Endothelial cell of umbilical vein (primary cell): ENCODE measurements at regions not wholly inside any gene's neighbourhood (a gene's known extent, or its start where the extent isn't known, plus 50 kb on each side); places are given as distances from the start of the nearest gene placed in this dataset.

Source experiments
- BruUV-seq: library from RNA; stranded (reverse); fragments of 400-500 nt; replicated peaks from 2 replicates; lab custom pipeline; 2021; lab: Mats Ljungman, UMichigan
- CTCF ChIA-PET: fragments of 300-600, 350-600 bp; sonication (Branson Sonifier 250); formaldehyde crosslinking; loops from one replicate; lab custom pipeline; 2021; ENCODE audit warnings: antibody characterized with exemption, inconsistent platforms; lab: Charles Lee
- POLR2A ChIA-PET: fragments of 300-600, 350-600 bp; sonication (Branson Sonifier 250); formaldehyde crosslinking; loops from one replicate; lab custom pipeline; 2021; ENCODE audit warnings: antibody characterized with exemption, inconsistent platforms; lab: Charles Lee
- DNase-seq: peaks from one replicate; pipeline ENCODE4 v3.0.0-alpha.2; 2011; ENCODE audit warnings: low read depth, low spot score
- FAIRE-seq: peaks from 2 replicates; lab custom pipeline; 2011; peaks lifted over from hg19 to GRCh38; lab: Jason Lieb, UNC
- H2AFZ ChIP-seq: 2 replicates; pipeline ENCODE4 v1.6.0; 2012; ENCODE audit warnings: low read depth, low read length, control low read depth, inconsistent platforms
- H3K27ac ChIP-seq: 2 replicates; pipeline ENCODE4 v1.5.1; 2011; ENCODE audit warnings: low read depth, mild to moderate bottlenecking, control low read depth, low read length, moderate library complexity; ENCODE audit not compliant: insufficient read depth
- H3K27me3 ChIP-seq, 2 experiments: 2 replicates each; pipeline versions ENCODE4 v1.6.0 to v1.6.1; 2011; ENCODE audit warnings: low read length in 2 of 2, mixed read lengths in 1 of 2; ENCODE audit not compliant: control insufficient read depth in 2 of 2, insufficient read depth in 2 of 2
- H3K36me3 ChIP-seq, 2 experiments: 2 replicates in 1 of 2; 3 replicates in 1 of 2; pipeline ENCODE4 v1.5.1; 2011; ENCODE audit warnings: low read length in 2 of 2, mild to moderate bottlenecking in 1 of 2, moderate library complexity in 1 of 2; ENCODE audit not compliant: control insufficient read depth in 2 of 2, insufficient read depth in 2 of 2; ENCODE audit errors: extremely low read depth in 1 of 2
- H3K4me1 ChIP-seq: 3 replicates; pipeline ENCODE4 v1.5.1; 2011; ENCODE audit warnings: mild to moderate bottlenecking, low read length; ENCODE audit not compliant: control insufficient read depth, insufficient read depth; ENCODE audit errors: extremely low read depth
- H3K4me2 ChIP-seq: 2 replicates; pipeline ENCODE4 v1.6.1; 2011; ENCODE audit warnings: low read length, control low read depth, mixed read lengths; ENCODE audit not compliant: insufficient read depth
- H3K4me3 ChIP-seq, 3 experiments: fragments of 200-600 bp in 1 of 3; sonication (generic), shearing (Covaris generic) in 1 of 3; replicated peaks in 1 of 3; 2 replicates each; pipeline ENCODE4 v1.5.1; 2011 to 2016; ENCODE audit warnings: control low read depth in 3 of 3, low read length in 3 of 3, mild to moderate bottlenecking in 2 of 3, inconsistent platforms in 1 of 3, low read depth in 1 of 3, moderate library complexity in 1 of 3; ENCODE audit not compliant: insufficient read depth in 1 of 3
- H3K79me2 ChIP-seq: 2 replicates; pipeline ENCODE4 v1.6.0; 2012; ENCODE audit warnings: low read length, inconsistent platforms; ENCODE audit not compliant: control insufficient read depth, insufficient read depth
- H3K9ac ChIP-seq: replicated peaks from 2 replicates; pipeline ENCODE3; 2011; ENCODE audit warnings: low read length, control low read depth; ENCODE audit not compliant: insufficient read depth; ENCODE audit errors: extremely low read depth
- H3K9me1 ChIP-seq: replicated peaks from 3 replicates; pipeline ENCODE4 v1.6.0; 2011; ENCODE audit warnings: mild to moderate bottlenecking, low read length; ENCODE audit not compliant: control insufficient read depth, insufficient read depth; ENCODE audit errors: extremely low read depth
- H3K9me3 ChIP-seq: replicated peaks from 2 replicates; pipeline ENCODE4 v1.5.1; 2012; ENCODE audit warnings: low read length, inconsistent platforms; ENCODE audit not compliant: control insufficient read depth, insufficient read depth
- H4K20me1 ChIP-seq: replicated peaks from 2 replicates; pipeline ENCODE3; 2011; ENCODE audit warnings: mild to moderate bottlenecking, low read length; ENCODE audit not compliant: control insufficient read depth, insufficient read depth; ENCODE audit errors: extremely low read depth
- EZH2 ChIP-seq: IDR thresholded peaks from 2 replicates; pipeline ENCODE4 v1.6.1; 2012; ENCODE audit warnings: borderline replicate concordance, low read depth, mild to moderate bottlenecking, moderate library complexity, low read length, inconsistent platforms; ENCODE audit not compliant: severe bottlenecking
- FOS ChIP-seq: IDR thresholded peaks from 2 replicates; pipeline ENCODE4 v1.6.1; 2011; ENCODE audit warnings: mild to moderate bottlenecking, low read length, moderate library complexity, borderline replicate concordance; ENCODE audit not compliant: insufficient read depth
- GATA2 ChIP-seq: IDR thresholded peaks from 2 replicates; pipeline ENCODE4 v1.7.0; 2011; ENCODE audit warnings: low read depth, mild to moderate bottlenecking, moderate library complexity, mixed read lengths, low read length; ENCODE audit not compliant: insufficient read length, insufficient read depth
- MYC ChIP-seq: IDR thresholded peaks from one replicate; pipeline ENCODE4 v1.6.1; 2011; ENCODE audit warnings: mild to moderate bottlenecking, low read depth, low read length
- POLR2A ChIP-seq: IDR thresholded peaks from 2 replicates; pipeline ENCODE4 v1.6.1; 2012; ENCODE audit warnings: low read depth, mild to moderate bottlenecking, control low read depth, low read length
- POLR2AphosphoS5 ChIP-seq: IDR thresholded peaks from 2 replicates; pipeline ENCODE4 v1.6.1; 2012; ENCODE audit warnings: low read depth, mild to moderate bottlenecking, control low read depth, low read length, moderate library complexity; ENCODE audit not compliant: insufficient read depth
- dilution Hi-C: fragments of 300-500 bp; cut with MboI; formaldehyde crosslinking; loops from one replicate; pipeline ENCODE4 v1.15.0; 2019; ENCODE audit warnings: low sequenced_read_pairs; ENCODE audit not compliant: extremely low pct_ligation_motif_present
- intact Hi-C: fragments of 100-400 bp; cut with micrococcal nuclease; formaldehyde crosslinking; loops from one replicate; pipeline ENCODE4 v1.10.0; 2022
- TF ChIP-seq, protein P1 (sequence below): IDR thresholded peaks from 2 replicates; pipeline ENCODE4 v1.6.1; 2011; ENCODE audit not compliant: insufficient read depth, insufficient read length
- TF ChIP-seq, protein P2 (sequence below), 2 donors: IDR thresholded peaks; 1 replicate in 1 of 2; 2 replicates in 1 of 2; pipeline ENCODE4 v1.5.1; 2011; ENCODE audit warnings: low read length in 2 of 2, mild to moderate bottlenecking in 2 of 2, moderate library complexity in 2 of 2, control low read depth in 1 of 2, inconsistent platforms in 1 of 2, low read depth in 1 of 2; ENCODE audit not compliant: insufficient read depth in 1 of 2; ENCODE audit errors: extremely low read depth in 1 of 2

DNA sequence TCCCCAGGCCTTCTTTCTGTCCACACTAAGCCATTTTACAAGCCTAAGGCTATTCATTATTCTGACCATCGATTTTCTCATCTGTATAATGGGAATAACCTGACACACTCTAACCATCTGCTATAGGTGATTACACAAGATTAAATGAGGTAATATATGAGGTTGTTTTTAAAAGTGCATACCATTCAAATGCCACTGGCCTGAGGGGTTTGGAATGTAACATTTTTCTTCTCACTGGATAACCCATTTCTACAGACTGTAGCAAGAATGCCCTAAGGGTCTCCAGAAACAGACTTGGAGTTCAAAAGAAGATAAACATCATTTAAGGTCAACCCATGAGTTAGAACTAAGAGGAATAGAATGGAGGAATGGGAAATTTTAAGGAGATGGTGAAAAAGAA, 111.7 kb upstream of the SETBP1 start:
- no peaks in the 10 kb centered on the region for H3K9me3 ChIP-seq
- H3K9me1 ChIP-seq: no peaks in the 10 kb centered on the region
- H3K4me3 ChIP-seq: no peak overlapping the region
- H4K20me1 ChIP-seq: no peaks in the 10 kb centered on the region
- no peak overlapping the region for H3K27ac ChIP-seq
- no peaks in the 10 kb centered on the region for H3K4me1 ChIP-seq
- TF ChIP-seq POLR2A: no peak
- TF ChIP-seq EZH2: no peak
- TF ChIP-seq FOS: no peak
- TF ChIP-seq, protein P1, sequence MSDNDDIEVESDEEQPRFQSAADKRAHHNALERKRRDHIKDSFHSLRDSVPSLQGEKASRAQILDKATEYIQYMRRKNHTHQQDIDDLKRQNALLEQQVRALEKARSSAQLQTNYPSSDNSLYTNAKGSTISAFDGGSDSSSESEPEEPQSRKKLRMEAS: no peak
- TF ChIP-seq, protein P2, sequence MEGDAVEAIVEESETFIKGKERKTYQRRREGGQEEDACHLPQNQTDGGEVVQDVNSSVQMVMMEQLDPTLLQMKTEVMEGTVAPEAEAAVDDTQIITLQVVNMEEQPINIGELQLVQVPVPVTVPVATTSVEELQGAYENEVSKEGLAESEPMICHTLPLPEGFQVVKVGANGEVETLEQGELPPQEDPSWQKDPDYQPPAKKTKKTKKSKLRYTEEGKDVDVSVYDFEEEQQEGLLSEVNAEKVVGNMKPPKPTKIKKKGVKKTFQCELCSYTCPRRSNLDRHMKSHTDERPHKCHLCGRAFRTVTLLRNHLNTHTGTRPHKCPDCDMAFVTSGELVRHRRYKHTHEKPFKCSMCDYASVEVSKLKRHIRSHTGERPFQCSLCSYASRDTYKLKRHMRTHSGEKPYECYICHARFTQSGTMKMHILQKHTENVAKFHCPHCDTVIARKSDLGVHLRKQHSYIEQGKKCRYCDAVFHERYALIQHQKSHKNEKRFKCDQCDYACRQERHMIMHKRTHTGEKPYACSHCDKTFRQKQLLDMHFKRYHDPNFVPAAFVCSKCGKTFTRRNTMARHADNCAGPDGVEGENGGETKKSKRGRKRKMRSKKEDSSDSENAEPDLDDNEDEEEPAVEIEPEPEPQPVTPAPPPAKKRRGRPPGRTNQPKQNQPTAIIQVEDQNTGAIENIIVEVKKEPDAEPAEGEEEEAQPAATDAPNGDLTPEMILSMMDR (IDR thresholded peaks at IDR 0.05; ENCODE audit: extremely low read depth in 1 of 2, insufficient read depth in 1 of 2, low read depth in 1 of 2, low read length in 2 of 2): no peak
- no peak for TF ChIP-seq MYC
- no peak for TF ChIP-seq POLR2AphosphoS5
- no peak for TF ChIP-seq GATA2
- no peak overlapping the region for H2AFZ ChIP-seq
- no TSS peak for BruUV-seq
- DNase-seq: no peak
- H3K9ac ChIP-seq: no peak overlapping the region
- H3K27me3 ChIP-seq: no peaks in the 10 kb centered on the region
- dilution Hi-C loops: no loop called here
- CTCF ChIA-PET: no interaction called here
- no peak overlapping the region for H3K4me2 ChIP-seq
- POLR2A ChIA-PET: no interaction called here
- intact Hi-C loops: no loop called here
- H3K79me2 ChIP-seq: no peaks in the 10 kb centered on the region
- no peaks in the 10 kb centered on the region for H3K36me3 ChIP-seq
- no peak for FAIRE-seq
